ENCODE measurements at regions not wholly inside any gene's neighbourhood (a gene's known extent, or its start where the extent isn't known, plus 50 kb on each side); places are given as distances from the start of the nearest gene placed in this dataset.

- Histone ChIP-seq H3K4me1 (ENCODE audit: control insufficient read depth, insufficient read depth, low read length) (no peaks in the 10 kb centered on the region), H2BK20ac (ENCODE audit: low read depth, low read length) (no peak overlapping the region), H4K20me1 (ENCODE audit: insufficient read depth, low read length) (no peaks in the 10 kb centered on the region), H3K27ac (ENCODE audit: insufficient read depth, low read length) (no peak overlapping the region), H4K5ac (ENCODE audit: low read depth, low read length) (no peak overlapping the region), H3K23ac (ENCODE audit: low read depth, low read length) (no peak overlapping the region), H2AK9ac (replicated peaks; ENCODE audit: low read depth, low read length, poor library complexity) (no peak overlapping the region), H3K56ac (ENCODE audit: extremely low read depth, insufficient read depth, low read length) (no peak overlapping the region), H3K18ac (ENCODE audit: low read depth, low read length) (no peak overlapping the region), H2AFZ (replicated peaks; ENCODE audit: low read length, poor library complexity) (no peak overlapping the region), H3K9ac (ENCODE audit: low read depth, low read length) (no peak overlapping the region), H3K4me3 (ENCODE audit: insufficient read depth, low read depth, low read length) (no peak overlapping the region), H3K79me1 (ENCODE audit: low read depth in 1 of 2, low read length in 2 of 2) (no peaks in the 10 kb centered on the region), H2BK120ac (ENCODE audit: low read depth, low read length) (no peak overlapping the region), H3K14ac (replicated peaks; ENCODE audit: low read depth, low read length) (no peak overlapping the region), H2BK15ac (ENCODE audit: low read depth, low read length) (no peak overlapping the region), H2BK5ac (ENCODE audit: low read depth, low read length, poor library complexity, severe bottlenecking) (no peak overlapping the region), H3K9me3 (ENCODE audit: control insufficient read depth, insufficient read depth, low read length) (no peaks in the 10 kb centered on the region), H4K8ac (ENCODE audit: low read depth in 2 of 2, low read length in 2 of 2) (no peak overlapping the region), H3K36me3 (ENCODE audit: control insufficient read depth, insufficient read depth, low read length) (no peaks in the 10 kb centered on the region), H3K9me1 (ENCODE audit: insufficient read depth, low read length) (peaks cover 2% of the 10 kb centered on the region; the same call in 1 of the 2 replicates), H3K27me3 (ENCODE audit: control insufficient read depth, insufficient read depth, low read length) (peaks cover 3% of the 10 kb centered on the region; the same call in 1 of the 2 replicates), H3K4ac (ENCODE audit: low read depth, low read length) (no peak overlapping the region), H4K91ac (ENCODE audit: insufficient read depth, low read depth, low read length) (no peak overlapping the region), H2AK5ac (ENCODE audit: low read depth, low read length) (no peak overlapping the region), H3K4me2 (ENCODE audit: low read depth, low read length) (no peak overlapping the region)
- dilution Hi-C loops (cut with HindIII; ENCODE audit: low sequenced_read_pairs, unreplicated experiment) = no loop called here
- WGBS, 2 experiments (ENCODE audit: extremely low coverage in 2 of 2, insufficient read length in 1 of 2) = 75% methylated on average over 4 of the region's 15 CpGs; no CpG with 5 or more reads in 1 of the 2 experiments
- ChIA-PET CTCF (no interaction called here), POLR2A (ENCODE audit: unreplicated experiment) (no interaction called here)
- BruUV-seq (replicated peaks) = no TSS peak
- TF ChIP-seq CEBPB (IDR thresholded peaks at IDR 0.05; ENCODE audit: low read depth, low read length) = no peak
- no peak for TF ChIP-seq RFX5 (IDR thresholded peaks at IDR 0.05; ENCODE audit: low read depth, low read length)
- no peak for TF ChIP-seq RCOR1 (IDR thresholded peaks at IDR 0.05; ENCODE audit: insufficient replicate concordance, low read length)
- TF ChIP-seq MXI1 (IDR thresholded peaks at IDR 0.05; ENCODE audit: borderline replicate concordance, low read depth, low read length) = no peak
- no peak for TF ChIP-seq USF2 (IDR thresholded peaks at IDR 0.05; ENCODE audit: low read depth, low read length)
- TF ChIP-seq FOS (IDR thresholded peaks at IDR 0.05; ENCODE audit: low read depth, low read length) = no peak
- TF ChIP-seq CTCF (conservative IDR thresholded peaks at IDR 0.05; ENCODE audit: low read depth, low read length) = no peak
- TF ChIP-seq BHLHE40 (IDR thresholded peaks at IDR 0.05; ENCODE audit: low read depth, low read length) = no peak
- TF ChIP-seq CHD1 (IDR thresholded peaks at IDR 0.05; ENCODE audit: low read depth, low read length) = no peak
- no peak for TF ChIP-seq POLR2A (IDR thresholded peaks at IDR 0.05; ENCODE audit: low read depth, low read length)
- no peak for TF ChIP-seq SMC3 (IDR thresholded peaks at IDR 0.05; ENCODE audit: low read depth, low read length)
- ATAC-seq (ENCODE audit: low read depth) (no peak), DNase-seq (no peak)
- in situ Hi-C loops (cut with MboI; ENCODE audit: low sequenced_read_pairs) = no loop called here
- intact Hi-C loops (cut with micrococcal nuclease) = no loop called here
These were observed 81.6 kb upstream of the PMEPA1 start for GRCh38 chr20:57791178-57791962.

Data from IMR-90 (cell line).